Erythroblast (primary cell): ENCODE measurements at regions not wholly inside any gene's neighbourhood (a gene's known extent, or its start where the extent isn't known, plus 50 kb on each side); places are given as distances from the start of the nearest gene placed in this dataset.

Experiments used
- GATA1 ChIP-seq: IDR thresholded peaks from 2 replicates; pipeline ENCODE4 v1.6.1; 2011; ENCODE audit warnings: low read depth, mild to moderate bottlenecking, control low read depth, low read length, moderate library complexity
- POLR2A ChIP-seq: IDR thresholded peaks from 2 replicates; pipeline ENCODE4 v1.6.1; 2011; ENCODE audit warnings: mild to moderate bottlenecking, low read length

GRCh38 chr9:134569626-134570025 is 72.0 kb upstream of the COL5A1 start:
- TF ChIP-seq POLR2A = no peak
- no peak for TF ChIP-seq GATA1
